ENCODE measurements at regions not wholly inside any gene's neighbourhood (a gene's known extent, or its start where the extent isn't known, plus 50 kb on each side); places are given as distances from the start of the nearest gene placed in this dataset.
"Not testable (repeated sequence)": the region's sequence is repeated elsewhere in the genome, so short reads cannot be mapped to it uniquely, and the experiment has no call there.

DNA sequence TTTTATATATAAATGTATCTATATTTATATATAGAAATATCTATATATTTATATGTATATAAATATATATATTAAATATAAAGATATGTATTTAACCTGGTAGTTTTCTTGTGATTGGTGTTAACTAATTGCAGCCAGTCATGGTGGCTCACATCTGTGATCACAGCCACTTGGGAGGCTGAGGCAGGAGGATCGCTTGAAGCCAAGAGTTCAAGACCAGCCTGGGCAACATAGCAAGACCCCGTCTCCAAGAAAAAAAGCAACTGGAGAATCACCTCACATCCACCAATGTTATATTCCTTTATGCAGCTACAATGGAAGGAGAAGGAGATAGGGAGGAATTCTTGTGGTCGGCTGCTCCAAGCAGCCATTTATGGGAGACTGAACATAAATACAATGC, 224.9 kb downstream of the BAMBI start:
- DNase-seq, result no peak

DNA sequence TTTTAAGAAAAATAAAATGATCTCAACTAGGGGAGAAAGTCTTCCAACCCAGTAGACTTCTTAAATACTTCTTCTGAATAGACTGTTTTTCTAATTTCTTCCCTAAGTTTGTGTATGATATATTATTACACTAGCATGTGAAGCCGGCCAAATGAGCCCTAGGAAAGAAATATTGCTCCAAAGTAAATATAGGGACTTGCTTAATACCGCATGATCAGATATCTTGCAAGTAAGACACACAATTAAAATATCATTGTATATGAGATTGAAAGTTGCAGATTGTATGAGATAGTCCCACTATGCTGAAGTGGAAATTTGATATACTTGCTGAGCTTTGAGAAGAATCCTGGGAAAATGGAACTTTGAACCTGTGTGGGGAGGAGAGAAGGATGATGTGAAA, 225.7 kb downstream of the BAMBI start:
- DNase-seq, result no peak

DNA sequence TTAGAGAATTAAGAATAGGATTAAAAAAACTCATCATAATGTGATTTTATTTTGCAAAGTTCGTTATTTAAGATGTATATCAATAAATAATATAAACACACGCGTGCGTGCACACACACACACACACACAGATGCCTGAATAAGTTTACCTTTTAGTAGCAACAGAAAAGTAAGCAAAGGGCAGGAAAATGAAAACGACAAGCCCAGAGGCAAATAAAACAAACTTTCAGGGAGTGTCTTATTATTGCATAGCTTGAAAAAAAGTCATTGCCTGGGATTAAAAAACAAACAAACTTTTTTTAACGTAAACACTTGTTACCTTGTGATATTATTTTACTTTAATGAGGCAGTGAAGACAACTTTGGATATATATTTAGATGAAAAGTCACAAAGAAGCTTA, 226.4 kb downstream of the BAMBI start:
- DNase-seq, result no peak

DNA sequence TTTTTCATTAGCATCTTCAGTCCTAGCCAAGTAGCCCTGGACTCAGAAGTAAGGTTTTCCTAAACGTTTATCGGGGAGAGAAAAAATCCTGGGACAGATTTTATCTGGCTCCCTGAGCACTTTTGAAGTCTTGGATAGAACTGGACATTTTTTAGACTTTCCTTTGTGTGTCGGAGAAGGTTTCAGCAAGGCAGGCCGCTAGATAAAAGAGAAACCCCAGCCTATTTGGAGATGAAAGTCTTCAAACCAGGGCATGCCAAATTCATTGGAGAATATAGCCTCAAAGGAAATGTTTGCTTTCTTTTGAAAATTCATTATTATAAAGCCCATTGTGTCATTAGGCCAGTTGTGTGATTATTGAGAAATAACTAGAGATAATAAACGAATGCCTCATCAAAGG, 228.1 kb downstream of the BAMBI start:
- DNase-seq, result no peak

DNA sequence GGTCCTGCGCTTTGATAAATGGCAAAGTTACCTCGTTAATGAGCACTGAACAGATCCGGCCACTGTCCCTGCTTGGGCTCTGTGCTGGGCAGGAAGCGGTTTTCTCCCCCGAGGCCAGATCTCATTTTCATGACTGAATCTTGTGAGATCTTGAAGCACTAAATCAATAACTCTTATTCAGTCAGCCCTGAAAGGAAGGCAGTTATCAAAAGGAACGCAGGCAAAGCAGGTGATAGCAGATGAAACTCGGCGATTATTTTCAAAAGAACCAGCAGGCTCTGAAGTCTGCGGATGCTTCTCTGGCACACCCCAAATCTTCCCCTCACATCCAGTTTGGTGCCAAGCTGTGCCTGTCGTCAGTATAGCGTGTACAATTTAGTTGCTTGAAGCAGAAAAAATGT, 228.7 kb downstream of the BAMBI start:
- no peak for DNase-seq

DNA sequence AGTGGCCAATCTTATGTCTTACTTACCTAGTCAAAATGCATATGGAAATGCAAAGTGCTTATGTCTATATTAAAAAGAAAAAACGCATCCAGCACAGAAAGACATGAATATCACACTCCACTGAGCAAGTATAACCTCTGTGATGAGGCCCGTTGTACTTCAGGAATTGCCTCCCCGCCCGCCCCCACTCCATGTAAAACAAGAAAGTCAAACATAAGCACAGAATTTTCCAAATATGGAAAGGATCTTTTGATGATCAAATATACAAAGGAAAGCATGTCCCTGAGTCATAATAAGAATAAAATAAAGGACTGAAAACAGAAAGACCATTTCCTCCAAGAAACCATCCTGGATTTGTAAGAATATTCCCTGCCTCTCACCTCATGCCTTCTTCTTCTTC, 229.1 kb downstream of the BAMBI start:
- DNase-seq, result no peak

DNA sequence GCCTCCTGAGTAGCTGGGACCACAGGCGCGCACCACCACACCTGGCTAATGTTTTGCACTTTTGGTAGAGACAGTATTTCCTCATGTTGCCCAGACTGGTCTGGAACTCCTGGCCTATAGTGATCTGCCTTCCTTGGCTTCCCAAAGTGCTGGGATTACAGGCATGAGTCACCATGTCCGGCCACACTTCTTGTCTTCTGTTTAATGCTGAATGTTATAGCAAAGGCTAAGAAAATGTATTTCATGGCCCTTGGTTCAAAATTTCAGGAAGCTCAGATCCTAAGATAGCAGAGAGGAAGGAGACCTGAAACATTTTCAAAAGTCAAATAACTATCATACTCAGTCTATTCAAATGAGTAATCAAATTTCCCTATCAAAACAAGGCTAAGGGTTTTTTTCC, 229.6 kb downstream of the BAMBI start:
- DNase-seq, result no peak

DNA sequence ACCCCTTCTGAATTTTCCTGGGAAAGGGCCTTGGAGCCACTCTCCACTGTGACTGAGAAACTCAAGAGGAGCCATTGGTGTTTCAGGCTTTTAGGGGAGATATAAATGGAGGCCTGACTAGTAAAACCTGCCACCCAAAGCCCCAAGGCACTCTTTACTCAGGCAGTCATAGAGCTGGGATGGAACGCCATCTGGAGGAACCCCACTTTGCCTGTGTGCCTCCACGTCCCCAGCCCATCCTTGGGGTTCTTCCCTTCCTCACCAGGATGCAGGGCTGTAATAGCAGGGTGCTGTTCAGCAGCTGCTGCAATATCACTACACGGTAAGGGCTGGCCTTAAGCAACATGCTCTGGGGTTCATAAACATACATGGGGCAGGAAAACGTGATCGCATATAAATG, 232.6 kb downstream of the BAMBI start:
- no peak for DNase-seq

DNA sequence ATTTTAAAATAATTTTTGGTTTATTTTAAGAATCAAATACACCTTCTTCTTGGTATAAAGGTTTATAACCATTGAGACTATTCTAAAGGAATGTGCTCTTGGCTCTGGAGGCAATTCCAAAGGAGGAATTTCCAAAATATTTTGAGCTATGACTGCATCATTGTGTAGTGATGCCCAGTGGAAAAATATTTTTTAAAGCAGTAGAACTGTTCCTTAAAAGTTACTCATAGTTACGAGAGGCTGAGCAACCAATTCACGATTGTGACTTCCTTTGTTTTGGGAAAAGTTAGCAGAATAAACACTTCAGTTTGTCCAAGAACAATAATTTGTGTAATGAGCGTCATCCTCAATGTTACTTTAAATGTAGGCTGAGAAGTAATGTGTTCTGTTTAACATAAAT, 233.6 kb downstream of the BAMBI start:
- DNase-seq, result no peak

DNA sequence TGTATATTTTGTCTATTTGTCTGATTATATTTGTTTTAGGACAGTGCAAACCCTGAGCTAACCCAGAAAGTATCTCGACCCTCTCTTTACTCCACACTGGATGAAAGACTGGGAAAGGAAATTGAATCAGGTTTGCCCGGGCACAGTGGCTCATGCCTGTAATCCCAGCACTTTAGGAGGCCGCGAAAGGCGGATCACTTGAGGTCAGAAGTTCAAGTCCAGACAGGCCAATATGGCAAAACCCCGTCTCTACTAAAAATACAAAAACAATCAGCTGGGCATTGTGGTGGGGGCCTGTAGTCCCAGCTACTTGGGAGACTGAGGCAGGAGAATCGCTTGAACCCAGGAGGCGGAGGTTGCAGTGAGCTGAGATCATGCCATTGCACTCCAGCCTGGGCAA, 234.2 kb downstream of the BAMBI start:
- not testable (repeated sequence) for DNase-seq

DNA sequence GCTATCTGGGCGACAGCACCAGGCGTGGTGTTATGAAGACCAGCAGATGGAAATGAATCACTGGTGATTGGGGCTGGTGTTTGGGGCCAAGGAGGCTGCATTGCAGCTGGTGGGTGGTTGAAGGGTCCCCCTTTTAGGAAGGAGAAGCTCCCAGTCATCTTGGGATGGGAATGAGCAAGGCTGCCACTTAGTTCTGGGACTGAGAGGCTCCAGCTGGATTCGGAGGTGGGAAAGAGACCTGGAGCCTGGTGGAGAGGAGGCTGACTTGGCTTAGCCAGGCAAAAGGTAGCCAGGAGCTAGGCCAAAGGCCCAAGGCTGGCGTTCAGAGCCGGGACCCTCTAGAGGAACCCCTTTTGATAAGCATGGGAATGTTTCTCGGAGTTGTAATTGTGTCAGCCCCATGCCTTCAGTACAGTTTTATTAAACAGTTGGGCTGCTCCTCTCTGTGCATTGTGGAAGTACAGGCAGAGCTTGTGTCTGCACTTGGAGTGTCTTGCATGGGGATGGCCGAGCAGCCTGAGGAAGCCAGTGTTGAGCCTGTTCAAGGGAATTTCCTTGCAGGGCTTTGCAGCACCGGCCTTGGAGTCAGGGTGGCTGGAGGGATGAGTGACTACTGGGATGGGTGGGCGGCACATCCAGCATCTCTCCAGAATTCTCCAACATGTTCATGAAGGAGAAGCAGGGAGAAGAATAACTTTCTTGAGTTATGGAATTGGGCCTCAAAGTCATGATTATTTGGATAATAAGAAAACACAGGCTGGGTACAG, 234.9 kb downstream of the BAMBI start:
- DNase-seq, result no peak

DNA sequence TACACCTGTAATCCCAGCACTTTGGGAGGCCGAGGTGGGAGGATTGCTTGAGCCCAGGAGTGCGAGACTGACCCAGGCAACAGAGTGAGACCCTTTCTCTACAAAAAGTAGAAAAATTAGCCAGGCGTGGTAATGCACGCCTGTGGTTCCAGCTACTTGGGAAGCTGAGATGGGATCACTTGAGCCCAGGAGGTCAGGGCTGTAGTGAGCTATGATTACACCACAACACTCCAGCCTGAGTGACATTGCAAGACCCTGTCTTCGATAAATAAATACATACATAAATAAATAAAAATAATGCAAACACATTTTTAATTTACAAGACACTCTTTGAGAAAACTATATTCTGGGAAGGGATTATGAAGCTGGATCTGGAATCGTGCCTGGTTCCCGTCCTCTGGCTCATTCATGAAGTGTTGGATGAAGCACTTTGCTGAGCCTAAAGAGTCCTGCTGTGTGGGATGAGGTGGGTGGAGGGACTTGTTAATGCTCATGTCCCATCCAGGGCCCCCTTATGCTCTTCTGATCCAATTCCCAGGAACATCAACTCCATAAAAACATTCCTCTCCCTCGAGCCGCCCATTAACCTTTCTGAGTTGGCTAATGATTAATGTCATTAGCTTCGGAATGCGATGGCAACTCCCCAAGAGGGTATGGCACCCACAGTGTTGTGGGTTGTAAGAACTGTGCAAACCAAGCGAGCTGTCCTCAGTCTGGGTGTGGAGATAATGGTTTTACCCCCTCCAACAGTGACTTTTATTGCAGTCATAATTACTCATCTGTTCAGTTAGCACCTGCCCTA, 236.3 kb downstream of the BAMBI start:
- no peak for DNase-seq

DNA sequence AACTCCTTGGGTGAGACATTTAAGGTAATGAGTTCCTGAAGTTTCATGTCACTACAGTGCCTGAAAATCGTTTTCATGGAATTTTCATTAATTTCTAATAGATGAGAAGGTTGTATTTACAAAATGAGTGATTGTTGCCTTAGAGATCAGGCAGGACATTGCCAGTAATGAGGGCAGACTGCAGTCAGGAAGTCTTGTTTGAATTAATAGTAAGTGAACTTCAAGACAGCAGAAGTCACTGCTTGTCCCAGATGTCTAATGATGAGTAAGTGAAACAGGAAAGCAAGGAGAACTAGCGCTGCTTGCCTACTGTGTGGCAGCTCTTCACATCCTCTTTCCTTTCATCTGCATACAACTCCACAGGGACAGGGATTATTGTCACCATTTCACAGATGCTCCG, 237.4 kb downstream of the BAMBI start:
- DNase-seq, result no peak

DNA sequence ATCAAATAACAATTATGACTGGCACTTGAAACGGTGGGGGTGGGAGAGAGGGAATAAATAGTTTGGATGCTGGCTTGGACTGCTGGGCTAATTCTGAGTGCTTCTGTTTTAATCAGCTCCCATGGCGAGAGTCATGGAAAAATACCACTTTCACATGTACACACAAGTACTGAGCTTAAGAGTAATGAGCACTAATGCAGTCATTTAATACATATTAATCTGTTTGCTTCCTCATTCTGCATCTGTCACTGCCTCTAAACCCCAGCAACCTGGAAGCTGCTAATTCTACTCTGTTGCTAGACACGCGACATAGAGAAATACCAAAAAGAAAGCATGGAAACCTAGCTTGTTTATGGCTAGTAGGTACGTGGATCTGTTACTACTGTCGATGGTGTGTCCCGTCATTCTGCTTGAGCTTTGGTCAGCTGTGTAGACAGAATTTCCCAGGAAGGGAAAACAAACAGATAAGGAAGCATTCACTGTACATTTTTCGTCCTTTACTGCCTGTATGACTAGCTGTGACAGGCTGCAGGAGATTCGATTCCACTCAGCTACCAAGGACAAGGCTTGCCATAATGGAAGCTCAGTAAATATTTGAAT, 238.8 kb downstream of the BAMBI start:
- no peak for DNase-seq

DNA sequence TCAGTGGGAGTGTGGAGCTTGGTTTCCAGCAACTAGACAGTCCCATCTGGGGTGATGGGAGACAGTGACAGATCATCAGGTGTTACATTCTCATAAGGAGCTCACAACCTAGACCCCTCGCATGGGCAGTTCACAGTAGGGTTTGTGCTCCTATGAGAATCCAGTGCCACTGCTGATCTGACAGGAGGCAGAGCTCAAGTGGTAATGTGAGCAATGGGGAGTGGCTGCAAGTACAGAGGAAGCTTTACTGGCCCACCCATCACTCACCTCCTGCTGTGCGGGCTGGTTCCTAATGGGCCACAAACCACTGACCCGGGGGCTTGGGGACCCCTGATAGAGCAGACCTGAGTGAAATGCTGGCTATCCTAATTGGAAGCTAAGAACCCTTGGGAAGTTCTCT, 242.8 kb downstream of the BAMBI start:
- no peak for DNase-seq

DNA sequence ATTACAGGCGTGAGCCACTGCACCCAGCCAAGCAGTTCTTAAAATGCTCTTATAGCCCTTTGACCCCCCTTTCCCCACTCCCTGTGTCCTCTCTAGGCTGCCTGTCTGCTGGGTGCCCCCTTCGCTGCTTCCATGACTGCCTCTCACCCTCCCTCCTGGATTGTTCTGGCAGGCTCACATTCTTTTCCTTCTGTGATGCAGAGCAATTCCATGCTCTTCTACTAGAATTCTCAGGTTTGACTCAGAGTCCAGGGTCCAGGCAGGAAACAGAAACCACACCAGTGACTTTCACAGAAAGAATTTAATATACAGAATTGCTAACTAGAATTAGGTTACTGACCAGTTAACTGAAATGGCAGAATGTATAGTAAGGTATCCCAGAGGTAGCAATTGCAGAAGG, 244.8 kb downstream of the BAMBI start:
- DNase-seq, result no peak

DNA sequence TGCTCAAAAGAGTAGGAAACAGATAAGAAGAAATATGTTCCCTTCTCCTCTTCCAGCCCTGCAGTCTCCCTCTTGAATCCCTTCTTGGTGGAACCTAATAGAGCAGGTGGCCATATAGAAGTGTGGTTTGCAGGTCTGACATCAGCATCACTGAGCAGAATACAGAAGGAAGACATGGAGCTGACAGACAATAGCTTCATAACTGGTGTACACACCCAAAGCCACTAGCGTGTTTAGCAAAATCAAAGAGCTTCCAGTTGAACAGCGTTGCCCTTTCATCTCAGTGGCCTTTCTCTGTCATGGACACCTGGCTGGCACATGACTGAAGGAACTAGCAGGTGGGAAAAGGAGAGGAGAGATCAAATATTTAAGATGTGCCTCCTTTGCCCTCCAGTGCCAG, 245.5 kb downstream of the BAMBI start:
- DNase-seq, result no peak

DNA sequence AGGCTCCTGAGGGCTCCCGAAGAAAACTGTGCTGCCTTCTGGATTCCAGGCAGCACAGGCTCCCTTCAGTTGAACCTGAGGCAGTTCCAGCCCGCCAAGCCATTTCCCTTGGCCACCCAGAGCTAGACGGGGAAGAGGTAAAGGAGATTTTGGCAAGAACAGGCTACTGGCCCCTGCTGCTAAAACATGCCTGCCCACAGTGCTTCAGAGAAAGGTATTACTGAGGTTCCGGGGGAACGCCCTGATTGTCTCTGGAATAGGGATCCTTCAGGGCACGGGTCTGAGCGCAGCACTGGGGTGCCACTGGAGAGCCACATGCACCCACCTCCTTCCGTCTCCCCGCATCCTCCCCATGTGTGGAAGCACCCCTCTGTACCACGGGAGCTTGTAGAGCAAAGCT, 247.4 kb downstream of the BAMBI start:
- no peak for DNase-seq

DNA sequence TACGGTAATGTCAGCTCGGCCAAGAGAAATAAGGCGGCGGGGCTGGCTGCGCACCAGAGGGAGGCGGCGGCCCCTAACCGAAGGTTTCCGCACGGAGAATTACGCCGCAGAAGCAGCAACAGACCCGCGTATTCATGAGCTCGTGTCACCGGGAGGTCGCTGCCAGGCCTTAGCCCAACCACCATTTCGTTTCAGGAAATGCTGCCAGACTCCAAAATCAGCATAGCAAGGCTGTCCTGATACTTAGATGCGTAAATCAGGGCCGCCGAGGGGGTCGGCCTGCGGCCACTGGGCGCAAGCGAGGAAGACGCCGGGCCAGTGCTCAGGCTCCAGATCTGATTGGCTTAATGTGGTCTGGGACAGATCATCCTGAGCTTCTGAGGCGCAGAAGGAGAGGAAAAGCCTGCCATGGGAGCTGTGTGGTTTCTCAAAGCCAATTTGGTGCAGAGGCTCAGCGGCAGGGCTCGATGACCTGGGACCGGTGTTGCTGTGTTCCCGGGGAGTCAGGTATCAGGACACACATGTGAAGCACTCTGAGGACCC, 247.9 kb downstream of the BAMBI start:
- no peak for DNase-seq

DNA sequence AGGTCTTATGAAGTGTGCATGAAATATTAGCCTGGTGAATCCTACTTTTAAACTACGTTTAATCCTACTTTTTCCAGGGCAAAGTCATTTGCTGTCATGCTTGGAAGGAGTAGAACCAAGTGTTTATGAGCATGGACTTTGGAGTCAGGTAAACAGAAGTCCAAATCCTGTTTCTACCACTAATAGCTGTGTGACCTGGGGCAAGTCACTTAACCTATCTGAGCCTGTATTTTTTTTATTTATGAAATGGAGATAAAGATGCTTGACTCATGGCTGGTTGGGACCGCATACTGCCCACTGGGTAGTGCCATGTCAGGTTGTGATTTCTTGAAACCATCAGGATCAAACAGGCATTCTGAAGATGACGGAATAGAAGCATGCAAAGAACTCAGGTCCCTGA, 249.6 kb downstream of the BAMBI start:
- DNase-seq, result no peak

DNA sequence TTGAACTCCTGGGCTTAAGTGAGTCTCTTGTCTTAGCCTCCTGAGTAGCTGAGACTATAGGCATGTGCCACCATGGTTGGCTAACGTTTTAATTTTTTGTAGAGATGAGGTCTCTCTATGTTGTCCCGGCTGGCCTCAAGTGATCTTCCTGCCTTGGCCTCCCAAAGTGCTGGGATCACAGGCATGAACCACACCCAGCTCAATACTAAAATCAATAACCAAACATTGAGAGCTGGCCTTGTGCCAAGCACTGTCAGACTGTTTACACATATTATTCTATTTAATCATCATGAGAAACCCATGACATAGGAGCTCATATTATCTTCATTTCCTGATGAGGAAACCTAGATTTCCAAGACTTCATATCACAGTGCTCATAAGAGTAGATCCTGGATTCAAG, 251.2 kb downstream of the BAMBI start:
- DNase-seq, result no peak

DNA sequence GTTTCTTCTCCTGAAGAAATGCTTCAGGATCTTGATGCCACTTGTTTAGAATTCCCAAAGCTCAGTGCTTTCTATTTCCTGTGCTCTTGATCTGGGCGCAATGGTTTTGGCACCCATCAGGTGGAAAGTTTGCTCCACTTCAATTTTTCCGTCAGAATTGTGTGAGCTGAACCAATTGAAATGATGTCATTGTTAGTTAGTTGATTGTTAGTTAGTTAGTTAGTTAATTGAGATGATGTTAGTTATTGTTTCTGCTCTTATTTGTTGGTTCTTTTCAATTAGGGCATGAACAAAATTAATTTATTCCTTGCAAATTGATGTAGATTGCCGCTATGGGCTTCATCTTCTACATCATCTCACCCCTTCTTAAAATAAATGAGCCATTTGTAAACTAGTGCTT, 252.6 kb downstream of the BAMBI start:
- DNase-seq, result no peak

DNA sequence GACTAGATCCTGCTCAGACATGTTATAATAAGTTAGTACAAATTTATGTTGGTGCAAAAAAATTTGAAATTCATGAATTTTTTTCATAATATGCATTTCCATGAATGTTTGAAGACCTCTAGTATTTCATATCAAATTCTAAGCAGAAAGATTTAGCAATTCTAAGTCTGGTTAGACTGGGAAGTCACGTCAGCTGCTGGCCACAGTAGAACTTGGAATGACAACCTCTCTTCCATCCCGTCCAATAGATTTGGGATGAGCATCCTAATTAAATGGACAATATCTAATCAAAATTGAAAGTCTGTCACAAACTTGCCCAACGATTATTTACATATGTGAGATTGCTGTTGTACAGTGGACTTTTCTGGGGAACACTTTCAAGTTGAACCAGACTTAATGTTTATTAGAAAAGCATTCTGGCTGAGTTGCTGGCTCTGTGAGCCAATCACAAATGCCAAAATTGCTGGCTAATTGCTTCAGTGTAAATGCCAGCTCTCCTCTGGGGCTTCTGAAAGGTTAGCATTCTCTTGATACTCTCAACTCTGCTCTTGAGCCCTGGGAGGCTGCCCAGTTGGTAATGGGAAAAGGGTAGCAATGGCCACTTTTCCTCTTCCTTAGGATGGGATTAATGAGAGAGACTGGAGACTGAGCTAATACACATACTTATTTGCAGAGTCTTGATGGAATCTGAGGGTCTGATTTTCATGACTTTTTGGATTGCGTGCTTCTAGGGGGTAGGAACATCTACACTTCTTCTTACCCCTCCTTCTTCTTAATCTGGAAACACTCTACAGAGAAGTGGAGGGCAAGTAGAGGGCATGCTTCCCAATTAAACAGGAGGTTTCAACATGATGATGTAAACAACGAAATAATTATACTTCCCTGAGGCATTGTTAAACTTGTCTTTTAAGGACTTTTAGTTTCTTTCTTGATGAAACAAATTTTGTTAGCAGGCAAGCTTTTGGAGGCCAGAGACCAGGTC, 253.5 kb downstream of the BAMBI start:
- no peak for DNase-seq
